Kidney capillary endothelial cell (primary cell): ENCODE measurements at regions not wholly inside any gene's neighbourhood (a gene's known extent, or its start where the extent isn't known, plus 50 kb on each side); places are given as distances from the start of the nearest gene placed in this dataset.

Experiments
- DNase-seq: peaks from one replicate; pipeline ENCODE4 v3.0.0-alpha.2; 2018; ENCODE audit warnings: low spot score

DNA sequence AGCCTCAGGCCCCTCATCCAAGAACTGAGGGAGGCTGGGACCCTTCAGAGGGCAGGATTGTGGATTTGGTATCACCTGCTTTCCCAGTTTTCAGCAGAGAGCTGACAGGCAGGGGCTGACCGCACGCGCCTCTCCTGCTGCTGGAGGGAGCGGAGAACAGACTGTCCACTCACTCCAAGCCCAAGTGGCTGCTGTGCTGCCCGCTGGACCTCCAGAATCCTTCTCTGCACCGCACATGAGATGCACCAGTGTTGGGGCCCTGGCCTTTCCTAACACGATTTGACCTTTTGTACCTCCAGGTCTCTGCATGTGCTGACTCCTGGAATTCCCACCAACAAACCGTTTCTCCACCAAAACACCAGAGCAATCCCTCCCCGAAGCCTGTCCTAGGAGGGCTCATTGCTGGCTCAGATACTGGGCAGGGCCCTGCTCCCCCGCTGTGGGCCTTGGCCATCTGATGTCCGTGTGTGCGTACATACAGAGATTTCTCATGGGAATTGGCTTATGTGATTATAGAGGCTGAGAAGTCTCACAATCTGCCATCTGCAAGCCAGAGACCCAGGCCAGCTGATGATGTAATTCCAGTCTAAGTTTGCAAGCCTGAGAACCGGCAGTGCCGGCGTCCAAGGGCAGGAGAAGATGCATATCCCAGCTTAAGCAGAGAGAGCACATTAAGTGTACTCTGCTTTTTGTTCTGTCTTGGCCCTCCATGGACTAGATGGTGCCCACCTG lies 141.7 kb downstream of the GADD45G start:
- no peak for DNase-seq

GRCh38 chr9:89747596-89747995 lies 142.8 kb downstream of the GADD45G start:
- DNase-seq = no peak

GRCh38 chr9:89748021-89748670 lies 143.3 kb downstream of the GADD45G start:
- no peak for DNase-seq

DNA sequence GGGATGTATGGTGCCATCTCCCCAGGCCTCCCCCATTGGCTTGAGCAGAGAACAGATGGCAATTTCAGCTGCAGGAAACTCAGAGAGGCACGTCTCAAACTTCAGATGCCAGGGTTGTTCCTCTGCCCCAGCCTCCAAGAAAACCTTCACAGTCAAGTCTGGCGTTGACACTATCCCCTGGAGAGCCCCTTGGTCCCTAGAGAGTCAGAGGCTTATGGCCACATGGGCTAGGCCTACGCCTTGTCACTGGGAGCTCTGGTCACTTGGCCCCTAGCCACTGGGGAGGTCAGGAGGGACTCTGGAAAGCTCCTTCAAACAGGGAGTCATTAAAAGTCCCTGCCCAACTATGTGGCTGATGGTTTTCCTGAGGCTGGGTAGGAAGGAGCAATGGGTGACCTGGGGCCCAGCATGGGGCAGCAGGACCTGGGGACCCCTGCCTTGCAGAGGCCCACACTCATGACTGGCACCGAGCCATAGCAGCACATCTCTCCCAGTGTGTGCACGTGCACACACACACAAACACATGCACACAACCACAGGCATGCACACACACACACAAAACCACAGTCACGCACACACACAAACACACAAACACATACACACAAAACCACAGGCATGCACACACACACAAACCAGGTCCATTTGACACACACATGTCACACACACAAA lies 144.2 kb downstream of the GADD45G start:
- no peak for DNase-seq

DNA sequence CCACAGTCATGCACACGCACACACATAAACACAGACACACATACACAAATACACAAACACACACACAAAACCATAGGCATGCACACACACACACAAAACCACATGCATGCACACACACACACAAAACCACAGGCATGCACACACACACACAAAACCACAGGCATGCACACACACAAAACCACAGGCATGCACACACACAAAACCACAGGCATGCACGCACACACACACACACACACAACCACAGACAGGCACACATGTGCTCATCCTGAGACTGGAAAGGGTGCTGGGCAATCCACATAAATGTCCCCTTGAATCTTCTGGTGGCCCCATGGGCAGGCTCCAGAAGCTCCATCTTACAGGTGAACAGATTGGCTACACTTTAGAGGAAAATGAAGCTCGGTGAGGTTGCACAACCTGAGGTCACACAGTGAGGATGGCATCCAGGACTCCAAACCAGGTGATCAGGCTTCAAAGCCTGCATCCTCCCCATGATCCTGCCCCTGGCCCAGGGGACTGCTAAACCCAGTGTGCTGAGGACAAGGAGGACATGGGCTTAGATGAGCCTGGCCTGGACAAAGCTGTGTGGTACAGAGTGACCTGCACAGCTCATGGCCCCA lies 144.8 kb downstream of the GADD45G start:
- DNase-seq = no peak

DNA sequence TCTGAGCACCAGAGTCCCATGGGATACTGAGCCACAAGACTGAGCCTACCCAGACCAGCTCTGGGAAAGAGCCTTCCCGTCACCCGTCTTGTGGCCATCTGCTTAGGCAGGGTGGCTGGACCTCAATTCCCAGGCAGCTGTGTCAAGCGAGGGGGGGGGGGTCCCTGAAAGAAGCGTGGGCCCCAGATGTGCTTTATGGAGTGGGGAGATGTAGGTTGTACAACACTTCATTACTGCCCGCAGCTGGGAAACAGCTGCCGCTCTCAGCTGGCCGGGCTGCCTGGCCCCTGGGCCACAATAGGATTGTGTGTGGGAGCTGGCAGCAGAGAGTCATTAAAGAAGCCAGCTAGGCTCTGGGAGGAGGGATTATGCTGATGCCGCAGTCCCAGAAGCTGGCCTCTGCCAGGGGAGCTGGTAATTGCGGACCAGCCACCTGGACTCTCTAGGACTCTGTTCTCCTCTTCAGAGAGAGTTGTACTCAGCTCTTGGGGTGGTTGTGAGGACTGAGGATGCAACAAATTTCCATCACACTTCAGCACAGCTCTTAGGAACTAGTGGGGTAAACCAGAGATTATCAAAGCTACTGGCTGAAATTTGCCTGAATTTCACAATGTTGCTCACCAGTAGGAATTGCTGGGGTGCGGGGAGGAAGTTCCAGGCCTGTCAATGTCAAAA lies 145.4 kb downstream of the GADD45G start:
- no peak for DNase-seq

DNA sequence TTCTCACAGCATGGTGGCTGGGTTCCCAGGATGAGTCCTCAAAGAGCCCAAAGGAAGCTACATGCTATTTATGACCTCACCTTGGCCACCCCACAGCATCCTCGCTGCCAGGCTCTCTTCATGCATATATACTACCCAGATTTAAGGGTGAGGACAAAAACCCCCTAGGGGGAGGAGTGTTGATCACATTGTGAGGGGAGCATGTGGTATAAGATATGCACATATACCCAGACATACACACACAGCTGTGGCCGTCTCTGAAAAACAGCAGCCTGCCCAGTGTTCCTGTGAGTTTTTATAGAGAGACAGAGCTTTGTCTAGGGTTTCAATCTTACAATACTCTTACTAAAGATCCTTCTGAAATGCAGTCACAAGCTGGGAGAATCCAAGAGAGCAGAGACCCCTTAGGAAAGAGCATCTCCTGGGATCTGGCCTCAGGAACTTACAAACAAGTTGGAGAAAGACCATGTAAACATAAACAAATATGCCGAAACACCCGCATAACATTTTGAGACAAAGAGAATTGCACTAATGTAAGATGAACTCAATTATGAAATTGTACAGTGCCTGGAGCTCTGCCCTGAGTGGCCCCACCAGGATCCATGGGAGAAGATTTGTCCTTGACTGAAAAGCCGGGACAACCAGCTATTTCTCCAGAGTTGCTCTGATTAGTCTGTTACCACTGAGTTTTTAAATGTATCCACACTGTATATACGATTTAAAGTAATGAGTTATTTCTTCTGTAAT lies 146.4 kb downstream of the GADD45G start:
- no peak for DNase-seq

DNA sequence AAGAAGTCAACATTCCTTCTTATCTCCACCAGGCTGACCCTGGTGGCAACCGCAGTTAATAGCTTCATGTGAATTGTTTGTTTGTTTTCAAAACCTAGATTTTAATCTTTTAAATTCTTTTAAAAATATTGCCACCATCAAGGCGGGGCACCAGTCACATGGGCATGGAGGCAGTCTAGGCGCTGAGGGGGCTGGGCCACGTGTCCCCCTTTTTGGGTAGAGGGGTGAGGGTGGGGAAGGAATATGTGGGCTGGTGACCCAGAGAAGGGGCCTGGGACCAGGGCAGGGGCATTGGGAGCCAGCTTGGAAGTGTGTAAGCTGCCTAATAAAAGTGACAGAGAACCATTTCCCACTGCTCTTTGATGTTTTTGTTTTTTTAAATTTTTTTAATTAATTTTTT lies 147.3 kb downstream of the GADD45G start:
- DNase-seq = no peak

GRCh38 chr9:89753472-89754055 lies 148.8 kb downstream of the GADD45G start:
- DNase-seq = no peak

DNA sequence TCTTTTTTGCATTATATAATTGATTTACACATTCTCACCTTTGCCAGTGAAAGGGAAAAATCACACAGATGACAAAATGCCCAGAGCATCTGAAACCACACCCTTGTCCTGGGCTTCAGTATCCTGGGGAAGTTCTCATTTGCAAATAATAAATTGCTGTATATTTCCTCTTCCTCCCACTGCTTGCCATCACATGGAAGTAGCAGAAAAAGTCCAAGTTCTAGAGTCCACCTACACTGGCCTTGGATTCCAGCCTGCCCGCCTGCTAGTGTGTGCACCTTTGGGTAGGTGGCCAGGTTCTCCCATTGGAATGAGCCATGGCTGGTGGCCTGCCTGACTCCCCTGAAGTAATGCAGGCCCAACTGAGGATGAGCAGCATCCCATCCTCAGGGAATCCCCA lies 149.4 kb downstream of the GADD45G start:
- DNase-seq = no peak

DNA sequence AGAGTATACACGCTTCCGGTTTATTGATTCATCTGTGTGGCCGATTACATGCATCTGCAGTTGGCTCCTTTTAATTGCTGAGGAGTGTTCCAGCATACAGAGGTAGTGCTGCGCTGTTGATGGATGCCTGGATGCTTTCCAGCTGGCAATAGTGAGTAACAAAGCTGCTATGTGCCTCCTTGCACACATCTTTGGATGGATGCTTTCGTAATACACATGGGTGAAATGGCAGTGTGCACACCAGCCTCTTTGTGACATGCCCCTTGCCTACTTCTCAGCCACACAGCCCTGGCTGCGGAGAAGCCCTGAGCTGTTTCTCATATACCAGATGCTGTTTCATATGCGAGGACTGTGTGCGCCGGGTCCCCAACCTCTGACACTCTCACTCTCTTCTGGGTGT lies 151.0 kb downstream of the GADD45G start:
- DNase-seq = no peak

- DNase-seq = no peak
Measured at GRCh38 chr9:89756891-89757537, 152.2 kb downstream of the GADD45G start.

DNA sequence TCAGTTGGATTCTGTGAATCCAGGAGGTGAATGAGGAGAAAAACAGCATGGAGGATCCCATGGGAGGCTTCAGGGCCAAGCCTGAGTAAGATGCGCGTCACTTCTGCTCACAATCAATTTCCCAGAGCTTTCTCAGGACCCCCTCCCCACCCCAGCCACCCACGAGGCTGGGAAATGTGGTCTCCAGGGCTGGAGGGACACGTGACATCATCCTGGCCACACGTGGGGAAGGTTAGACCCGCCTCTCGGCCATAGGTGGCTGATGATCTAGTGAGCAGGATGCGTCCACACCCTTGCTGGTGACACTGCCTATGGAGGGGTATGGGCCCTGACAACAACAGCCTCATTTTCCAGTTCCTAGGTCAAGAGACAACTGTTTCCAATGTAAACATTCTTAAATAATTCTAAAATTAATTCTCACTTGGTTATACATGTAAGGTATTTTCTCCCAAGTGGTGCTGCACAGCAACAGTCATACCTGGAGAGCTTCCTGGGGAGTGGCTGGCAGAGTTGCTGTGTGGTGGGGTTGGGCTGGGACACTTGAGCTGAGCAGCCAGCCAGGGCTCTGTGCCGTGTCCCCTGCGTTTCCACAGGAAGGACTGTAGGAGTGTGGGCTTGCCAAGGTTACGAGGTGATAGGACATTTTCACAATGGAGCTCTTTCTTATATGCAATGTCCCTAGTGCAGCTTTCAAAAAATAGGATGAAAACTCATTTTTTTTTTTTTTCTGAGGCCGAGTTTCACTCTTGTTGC lies 153.1 kb downstream of the GADD45G start:
- no peak for DNase-seq

DNA sequence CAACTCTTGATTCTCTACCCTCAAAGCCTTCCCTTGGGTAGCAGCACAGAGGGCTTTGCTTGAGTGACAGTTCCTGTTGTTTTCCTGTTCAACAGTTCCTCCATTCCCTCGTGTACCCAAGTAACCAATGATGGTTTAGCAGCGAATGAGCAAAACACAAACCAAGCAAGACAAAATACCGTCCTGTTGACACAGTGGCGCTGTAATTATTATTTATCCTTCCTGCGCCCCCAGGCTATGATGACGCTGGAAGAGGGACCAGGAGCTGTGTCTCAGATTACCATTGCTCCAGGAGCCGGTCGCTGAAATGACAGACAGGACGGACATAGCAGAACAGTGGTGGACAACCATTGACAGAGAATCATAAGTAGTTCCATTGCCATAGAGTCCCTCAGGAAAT lies 154.8 kb downstream of the GADD45G start:
- no peak for DNase-seq

- no peak for DNase-seq
Measured at GRCh38 chr9:89760123-89760522, 155.3 kb downstream of the GADD45G start.

GRCh38 chr9:89764217-89764616 lies 159.4 kb downstream of the GADD45G start:
- no peak for DNase-seq

GRCh38 chr9:89765211-89765946 lies 160.6 kb downstream of the GADD45G start:
- DNase-seq = no peak

GRCh38 chr9:89766991-89767390 lies 162.2 kb downstream of the GADD45G start:
- DNase-seq = no peak

- DNase-seq = no peak
Measured at GRCh38 chr9:89768051-89768450, 163.2 kb downstream of the GADD45G start.
